NCI-H345 treated with DMSO at 0.1 percent for 48 hours (cell line): ENCODE measurements at regions not wholly inside any gene's neighbourhood (a gene's known extent, or its start where the extent isn't known, plus 50 kb on each side); places are given as distances from the start of the nearest gene placed in this dataset.
A peak's percentile ranks its signal among the peaks of the same experiment; 100 is the strongest.
"Not testable (repeated sequence)": the region's sequence is repeated elsewhere in the genome, so short reads cannot be mapped to it uniquely, and the experiment has no call there.

Experiments
- DNase-seq: peaks from one replicate; lab custom pipeline; 2025; ENCODE audit not compliant: unreplicated experiment; lab: John Stamatoyannopoulos, UW

GRCh38 chr18:54662986-54663385 is 71.9 kb downstream of the DYNAP start:
- no peak for DNase-seq

GRCh38 chr18:54669701-54670100 is 78.7 kb downstream of the DYNAP start:
- not testable (repeated sequence) for DNase-seq

GRCh38 chr18:54671291-54671881 is 80.3 kb downstream of the DYNAP start:
- DNase-seq = peak; percentile 13

- no peak for DNase-seq
Measured at GRCh38 chr18:54672109-54672508, 81.1 kb downstream of the DYNAP start.

GRCh38 chr18:54672846-54673475 is 81.9 kb downstream of the DYNAP start:
- no peak for DNase-seq

- no peak for DNase-seq
Measured at GRCh38 chr18:54673936-54674335, 82.9 kb downstream of the DYNAP start.

GRCh38 chr18:54675076-54675475 is 84.0 kb downstream of the DYNAP start:
- no peak for DNase-seq

GRCh38 chr18:54679318-54680149 is 88.5 kb downstream of the DYNAP start:
- no peak for DNase-seq

GRCh38 chr18:54684784-54685183 is 93.7 kb downstream of the DYNAP start:
- DNase-seq = no peak

GRCh38 chr18:54689319-54689718 is 98.3 kb downstream of the DYNAP start:
- no peak for DNase-seq

GRCh38 chr18:54690198-54690597 is 99.2 kb downstream of the DYNAP start:
- DNase-seq = no peak

GRCh38 chr18:54692463-54692862 is 101.4 kb downstream of the DYNAP start:
- no peak for DNase-seq

GRCh38 chr18:54696616-54697293 is 105.7 kb downstream of the DYNAP start:
- no peak for DNase-seq

GRCh38 chr18:54700580-54700979 is 109.5 kb downstream of the DYNAP start:
- no peak for DNase-seq

- DNase-seq = no peak
Measured at GRCh38 chr18:54702686-54703085, 111.6 kb downstream of the DYNAP start.

GRCh38 chr18:54710074-54710899 is 118.0 kb upstream of the RAB27B start:
- DNase-seq = no peak

GRCh38 chr18:54710900-54711281 is 117.4 kb upstream of the RAB27B start:
- no peak for DNase-seq

- DNase-seq = no peak
Measured at GRCh38 chr18:54712306-54712705, 116.0 kb upstream of the RAB27B start.

GRCh38 chr18:54712758-54713157 is 115.5 kb upstream of the RAB27B start:
- DNase-seq = no peak

GRCh38 chr18:54713386-54713785 is 114.9 kb upstream of the RAB27B start:
- no peak for DNase-seq

GRCh38 chr18:54714851-54715250 is 113.4 kb upstream of the RAB27B start:
- DNase-seq = no peak
